NCI-H510A (cell line): ENCODE measurements at regions not wholly inside any gene's neighbourhood (a gene's known extent, or its start where the extent isn't known, plus 50 kb on each side); places are given as distances from the start of the nearest gene placed in this dataset.
"Not testable (repeated sequence)": the region's sequence is repeated elsewhere in the genome, so short reads cannot be mapped to it uniquely, and the experiment has no call there.

ENCODE experiments used
- DNase-seq: peaks from one replicate; lab custom pipeline; 2025; lab: John Stamatoyannopoulos, UW

- DNase-seq, result no peak
Measured at GRCh38 chr1:188170935-188171334, 1342.2 kb downstream of the PLA2G4A start.

- DNase-seq, result not testable (repeated sequence)
Measured at GRCh38 chr1:188182063-188182462, 1353.3 kb downstream of the PLA2G4A start.

- no peak for DNase-seq
Measured at GRCh38 chr1:188188317-188188716, 1359.6 kb downstream of the PLA2G4A start.

GRCh38 chr1:188194916-188195315 is 1366.2 kb downstream of the PLA2G4A start:
- peak; percentile 55 for DNase-seq

- DNase-seq, result no peak
Measured at GRCh38 chr1:188218289-188218688, 1389.5 kb downstream of the PLA2G4A start.

- DNase-seq, result no peak
Measured at GRCh38 chr1:188220051-188220450, 1391.3 kb downstream of the PLA2G4A start.

- no peak for DNase-seq
Measured at GRCh38 chr1:188224263-188224662, 1395.5 kb downstream of the PLA2G4A start.

- no peak for DNase-seq
Measured at GRCh38 chr1:188225975-188226374, 1397.2 kb downstream of the PLA2G4A start.

- DNase-seq, result no peak
Measured at GRCh38 chr1:188228623-188229022, 1399.9 kb downstream of the PLA2G4A start.

GRCh38 chr1:188237573-188238348 is 1409.0 kb downstream of the PLA2G4A start:
- no peak for DNase-seq

- DNase-seq, result no peak
Measured at GRCh38 chr1:188240772-188241406, 1412.1 kb downstream of the PLA2G4A start.

- no peak for DNase-seq
Measured at GRCh38 chr1:188241629-188242028, 1412.9 kb downstream of the PLA2G4A start.

- no peak for DNase-seq
Measured at GRCh38 chr1:188243456-188243855, 1414.7 kb downstream of the PLA2G4A start.

- DNase-seq, result no peak
Measured at GRCh38 chr1:188244681-188245080, 1415.9 kb downstream of the PLA2G4A start.

- no peak for DNase-seq
Measured at GRCh38 chr1:188247255-188247654, 1418.5 kb downstream of the PLA2G4A start.

GRCh38 chr1:188249811-188250210 is 1421.1 kb downstream of the PLA2G4A start:
- DNase-seq, result no peak

GRCh38 chr1:188251036-188251435 is 1422.3 kb downstream of the PLA2G4A start:
- no peak for DNase-seq

- DNase-seq, result no peak
Measured at GRCh38 chr1:188261849-188262248, 1433.1 kb downstream of the PLA2G4A start.

GRCh38 chr1:188269956-188270355 is 1441.2 kb downstream of the PLA2G4A start:
- DNase-seq, result no peak

- no peak for DNase-seq
Measured at GRCh38 chr1:188270497-188270896, 1441.7 kb downstream of the PLA2G4A start.

GRCh38 chr1:188277771-188278170 is 1449.0 kb downstream of the PLA2G4A start:
- no peak for DNase-seq

- DNase-seq, result no peak
Measured at GRCh38 chr1:188281921-188282320, 1453.2 kb downstream of the PLA2G4A start.

GRCh38 chr1:188295157-188295556 is 1466.4 kb downstream of the PLA2G4A start:
- DNase-seq, result no peak

- no peak for DNase-seq
Measured at GRCh38 chr1:188302746-188303145, 1474.0 kb downstream of the PLA2G4A start.
